ENCODE measurements at regions not wholly inside any gene's neighbourhood (a gene's known extent, or its start where the extent isn't known, plus 50 kb on each side); places are given as distances from the start of the nearest gene placed in this dataset.
"Not testable (repeated sequence)": the region's sequence is repeated elsewhere in the genome, so short reads cannot be mapped to it uniquely, and the experiment has no call there.

GRCh38 chr4:22573198-22573597 lies 57.3 kb upstream of the ADGRA3 start:
- peak; percentile 4 for DNase-seq (ENCODE audit: low spot score)

- no peak for DNase-seq (ENCODE audit: low spot score)
These were observed 57.8 kb upstream of the ADGRA3 start for GRCh38 chr4:22573641-22574040.

GRCh38 chr4:22574424-22574823 lies 58.6 kb upstream of the ADGRA3 start:
- no peak for DNase-seq (ENCODE audit: low spot score)

GRCh38 chr4:22574880-22575279 lies 59.0 kb upstream of the ADGRA3 start:
- no peak for DNase-seq (ENCODE audit: low spot score)

GRCh38 chr4:22587253-22587652 lies 71.4 kb upstream of the ADGRA3 start:
- no peak for DNase-seq (ENCODE audit: low spot score)

GRCh38 chr4:22593933-22594332 lies 78.1 kb upstream of the ADGRA3 start:
- DNase-seq (ENCODE audit: low spot score), result no peak

GRCh38 chr4:22595684-22596083 lies 79.8 kb upstream of the ADGRA3 start:
- no peak for DNase-seq (ENCODE audit: low spot score)

- DNase-seq (ENCODE audit: low spot score), result no peak
These were observed 80.5 kb upstream of the ADGRA3 start for GRCh38 chr4:22596409-22596808.

GRCh38 chr4:22597471-22597870 lies 81.6 kb upstream of the ADGRA3 start:
- DNase-seq (ENCODE audit: low spot score), result no peak

GRCh38 chr4:22598113-22599047 lies 82.5 kb upstream of the ADGRA3 start:
- not testable (repeated sequence) for DNase-seq (ENCODE audit: low spot score)

GRCh38 chr4:22599228-22599928 lies 83.5 kb upstream of the ADGRA3 start:
- not testable (repeated sequence) for DNase-seq (ENCODE audit: low spot score)

- DNase-seq (ENCODE audit: low spot score), result not testable (repeated sequence)
These were observed 84.1 kb upstream of the ADGRA3 start for GRCh38 chr4:22599929-22600432.

GRCh38 chr4:22601638-22602037 lies 85.8 kb upstream of the ADGRA3 start:
- DNase-seq (ENCODE audit: low spot score), result not testable (repeated sequence)

GRCh38 chr4:22607382-22607781 lies 85.4 kb upstream of the GBA3 start:
- DNase-seq (ENCODE audit: low spot score), result peak; percentile 34

- not testable (repeated sequence) for DNase-seq (ENCODE audit: low spot score)
These were observed 82.7 kb upstream of the GBA3 start for GRCh38 chr4:22609951-22610525.

GRCh38 chr4:22614114-22614513 lies 78.6 kb upstream of the GBA3 start:
- DNase-seq (ENCODE audit: low spot score), result no peak

GRCh38 chr4:22616516-22616915 lies 76.2 kb upstream of the GBA3 start:
- no peak for DNase-seq (ENCODE audit: low spot score)

- not testable (repeated sequence) for DNase-seq (ENCODE audit: low spot score)
These were observed 72.6 kb upstream of the GBA3 start for GRCh38 chr4:22620144-22620543.

- DNase-seq (ENCODE audit: low spot score), result not testable (repeated sequence)
These were observed 70.8 kb upstream of the GBA3 start for GRCh38 chr4:22621970-22622369.

- not testable (repeated sequence) for DNase-seq (ENCODE audit: low spot score)
These were observed 68.7 kb upstream of the GBA3 start for GRCh38 chr4:22624002-22624401.

- no peak for DNase-seq (ENCODE audit: low spot score)
These were observed 67.4 kb upstream of the GBA3 start for GRCh38 chr4:22625311-22625710.

- DNase-seq (ENCODE audit: low spot score), result not testable (repeated sequence)
These were observed 64.9 kb upstream of the GBA3 start for GRCh38 chr4:22627851-22628250.
